H9 (cell line): ENCODE measurements at regions not wholly inside any gene's neighbourhood (a gene's known extent, or its start where the extent isn't known, plus 50 kb on each side); places are given as distances from the start of the nearest gene placed in this dataset.

Experiments used
- DNase-seq: peaks from one replicate; pipeline ENCODE4 v3.0.0-alpha.2; 2017
- H2AFZ ChIP-seq: one replicate; pipeline ENCODE4 v1.6.1; 2013; ENCODE audit warnings: mild to moderate bottlenecking, low read length, control low read depth, moderate library complexity
- H2AK5ac ChIP-seq: 2 replicates; pipeline ENCODE4 v1.6.1; 2013; ENCODE audit warnings: low read length, control low read depth, mixed read lengths; ENCODE audit not compliant: insufficient read length
- H2BK120ac ChIP-seq: one replicate; pipeline ENCODE4 v1.6.1; 2013; ENCODE audit warnings: low read depth, mild to moderate bottlenecking, low read length, control low read depth, inconsistent platforms; ENCODE audit not compliant: poor library complexity, severe bottlenecking
- H2BK12ac ChIP-seq: 2 replicates; pipeline ENCODE4 v1.6.1; 2013; ENCODE audit warnings: low read length, control low read depth, mixed read lengths, low read depth; ENCODE audit not compliant: insufficient read length
- H2BK15ac ChIP-seq: 2 replicates; pipeline ENCODE4 v1.6.1; 2013; ENCODE audit warnings: low read depth, low read length, control low read depth
- H2BK20ac ChIP-seq: one replicate; pipeline ENCODE4 v1.6.1; 2013; ENCODE audit warnings: low read depth, mild to moderate bottlenecking, low read length, control low read depth, inconsistent platforms; ENCODE audit not compliant: poor library complexity, severe bottlenecking
- H2BK5ac ChIP-seq: 2 replicates; pipeline ENCODE4 v1.6.1; 2013; ENCODE audit warnings: low read length, control low read depth, mixed read lengths; ENCODE audit not compliant: insufficient read length
- H3K14ac ChIP-seq: 2 replicates; pipeline ENCODE4 v1.6.1; 2013; ENCODE audit warnings: low read length, control low read depth; ENCODE audit not compliant: insufficient read depth
- H3K18ac ChIP-seq: 2 replicates; pipeline ENCODE4 v1.6.1; 2013; ENCODE audit warnings: low read depth, mild to moderate bottlenecking, mixed read lengths, low read length, control low read depth; ENCODE audit not compliant: insufficient read length
- H3K23ac ChIP-seq: 2 replicates; pipeline ENCODE4 v1.6.1; 2013; ENCODE audit warnings: low read length, control low read depth, mixed read lengths, low read depth; ENCODE audit not compliant: insufficient read length
- H3K23me2 ChIP-seq: 2 replicates; pipeline ENCODE4 v1.6.1; 2013; ENCODE audit warnings: low read depth, mild to moderate bottlenecking, mixed read lengths, low read length, control low read depth; ENCODE audit not compliant: insufficient read length, poor library complexity, severe bottlenecking
- H3K27ac ChIP-seq: 2 replicates; pipeline ENCODE4 v1.5.1; 2013; ENCODE audit warnings: low read length, control low read depth, mixed read lengths, low read depth; ENCODE audit not compliant: insufficient read length
- H3K27me3 ChIP-seq: 2 replicates; pipeline ENCODE4 v1.6.1; 2013; ENCODE audit warnings: low read length, control low read depth, inconsistent platforms; ENCODE audit not compliant: insufficient read depth
- H3K4ac ChIP-seq: 2 replicates; pipeline ENCODE4 v1.6.1; 2013; ENCODE audit warnings: low read depth, mild to moderate bottlenecking, control low read depth, inconsistent platforms, low read length, moderate library complexity
- H3K4me1 ChIP-seq: 2 replicates; pipeline ENCODE4 v1.6.1; 2013; ENCODE audit warnings: low read length, control low read depth, inconsistent platforms; ENCODE audit not compliant: insufficient read depth
- H3K4me2 ChIP-seq: 2 replicates; pipeline ENCODE4 v1.6.1; 2013; ENCODE audit warnings: low read length, control low read depth, mixed read lengths; ENCODE audit not compliant: insufficient read length, insufficient read depth
- H3K56ac ChIP-seq: 2 replicates; pipeline ENCODE4 v1.6.1; 2013; ENCODE audit warnings: low read depth, mild to moderate bottlenecking, mixed read lengths, low read length, control low read depth; ENCODE audit not compliant: insufficient read length
- H3K79me1 ChIP-seq: 2 replicates; pipeline ENCODE4 v1.6.1; 2013; ENCODE audit warnings: low read depth, mild to moderate bottlenecking, moderate library complexity, low read length, control low read depth, inconsistent platforms; ENCODE audit not compliant: insufficient read depth, poor library complexity, severe bottlenecking
- H3K79me2 ChIP-seq: 2 replicates; pipeline ENCODE4 v1.6.1; 2013; ENCODE audit warnings: low read length, control low read depth, inconsistent platforms; ENCODE audit not compliant: insufficient read depth
- H3K9ac ChIP-seq: 2 replicates; pipeline ENCODE4 v1.6.1; 2013; ENCODE audit warnings: low read length, control low read depth, mixed read lengths; ENCODE audit not compliant: insufficient read length; ENCODE audit errors: extremely low read depth
- H3K9me3 ChIP-seq: one replicate; pipeline ENCODE4 v1.6.1; 2013; ENCODE audit warnings: low read depth, low read length, inconsistent platforms; ENCODE audit not compliant: control insufficient read depth
- H3T11ph ChIP-seq: one replicate; pipeline ENCODE4 v1.6.1; 2013; ENCODE audit warnings: mild to moderate bottlenecking, low read length, control low read depth, inconsistent platforms
- H4K20me1 ChIP-seq: one replicate; pipeline ENCODE4 v1.6.1; 2013; ENCODE audit not compliant: control insufficient read depth, insufficient read length, insufficient read depth
- H4K5ac ChIP-seq: 2 replicates; pipeline ENCODE4 v1.6.1; 2013; ENCODE audit warnings: low read depth, mild to moderate bottlenecking, mixed read lengths, low read length, control low read depth; ENCODE audit not compliant: insufficient read length
- H4K8ac ChIP-seq: replicated peaks from 2 replicates; pipeline ENCODE4 v1.6.1; 2013; ENCODE audit warnings: low read length, control low read depth, mixed read lengths, low read depth; ENCODE audit not compliant: insufficient read length
- H4K91ac ChIP-seq: 2 replicates; pipeline ENCODE4 v1.6.1; 2013; ENCODE audit warnings: low read depth, mild to moderate bottlenecking, moderate library complexity, mixed read lengths, low read length, control low read depth; ENCODE audit not compliant: insufficient read length
- H3K27ac Mint-ChIP-seq, 3 experiments: 2 replicates in 2 of 3; 3 replicates in 1 of 3; pipeline ENCODE4 v1.8.0; 2020 to 2021; ENCODE audit warnings: mixed read lengths in 3 of 3, mild to moderate bottlenecking in 1 of 3, moderate library complexity in 1 of 3
- H3K27me3 Mint-ChIP-seq: 2 replicates; pipeline ENCODE4 v1.8.0; 2021; ENCODE audit warnings: low read depth, mild to moderate bottlenecking, moderate library complexity, mixed read lengths
- H3K36me3 Mint-ChIP-seq, 3 experiments: 2 replicates in 2 of 3; 3 replicates in 1 of 3; pipeline ENCODE4 v1.8.0; 2020 to 2021; ENCODE audit warnings: low read depth in 3 of 3, mixed read lengths in 3 of 3; ENCODE audit not compliant: insufficient read depth in 1 of 3
- H3K4me1 Mint-ChIP-seq, 2 experiments: 2 replicates each; pipeline ENCODE4 v1.8.0; 2020; ENCODE audit warnings: mixed read lengths in 2 of 2
- H3K4me3 Mint-ChIP-seq, 2 experiments: 2 replicates in 1 of 2; 3 replicates in 1 of 2; pipeline ENCODE4 v1.8.0; 2020 to 2021; ENCODE audit warnings: mild to moderate bottlenecking in 2 of 2, mixed read lengths in 2 of 2, moderate library complexity in 1 of 2
- H3K9me3 Mint-ChIP-seq, 2 experiments: 2 replicates in 1 of 2; 3 replicates in 1 of 2; pipeline ENCODE4 v1.8.0; 2020; ENCODE audit warnings: mild to moderate bottlenecking in 2 of 2, mixed read lengths in 2 of 2, moderate library complexity in 1 of 2
- WGBS: extraction: QIAGEN DNeasy Blood & Tissue Kit; methylation state at CpG from one replicate; pipeline ENCODE4 v1.1.7; 2013; ENCODE audit warnings: missing lambda C conversion rate, low lambda C conversion rate, mixed read lengths; ENCODE audit not compliant: insufficient read length; ENCODE audit errors: extremely low coverage; 5-methylcytosine and 5-hydroxymethylcytosine counted together
- TF ChIP-seq, protein P1 (sequence below): fragments of 200-600 bp; sonication (generic); conservative IDR thresholded peaks from 3 replicates; pipeline ENCODE4 v1.8.0; 2021; ENCODE audit warnings: antibody characterized with exemption, mild to moderate bottlenecking

- Histone ChIP-seq H4K20me1 (no peaks in the 10 kb centered on the region), H3K56ac (no peak overlapping the region), H4K8ac (no peak overlapping the region), H3K14ac (no peak overlapping the region), H2AFZ (no peak overlapping the region), H3K23ac (no peak overlapping the region), H3K4ac (no peak overlapping the region), H3K23me2 (no peaks in the 10 kb centered on the region), H2BK15ac (no peak overlapping the region), H3K9ac (no peak overlapping the region), H2BK120ac (no peak overlapping the region), H3K79me1 (no peaks in the 10 kb centered on the region), H3K27me3 (no peaks in the 10 kb centered on the region), H3T11ph (no peak overlapping the region), H3K4me1 (no peaks in the 10 kb centered on the region), H4K5ac (no peak overlapping the region), H2BK5ac (no peak overlapping the region), H3K18ac (no peak overlapping the region), H2BK12ac (no peak overlapping the region), H3K9me3 (peaks cover 76% of the 10 kb centered on the region), H2AK5ac (no peak overlapping the region), H4K91ac (no peak overlapping the region), H2BK20ac (no peak overlapping the region), H3K27ac (no peak overlapping the region), H3K4me2 (no peak overlapping the region), H3K79me2 (no peaks in the 10 kb centered on the region)
- peaks cover 4% of the 10 kb centered on the region for H3K27me3 Mint-ChIP-seq
- no peak overlapping the region for H3K4me3 Mint-ChIP-seq
- no peak overlapping the region for H3K27ac Mint-ChIP-seq
- H3K4me1 Mint-ChIP-seq, result no peaks in the 10 kb centered on the region
- DNase-seq, result no peak
- WGBS, result no CpG with 5 or more reads among the region's 5 CpGs
- peaks cover 1 to 25% (median 4%) of the 10 kb centered on the region in 3 experiments; a peak in 6 of 7 replicates for H3K36me3 Mint-ChIP-seq
- TF ChIP-seq, protein P1, sequence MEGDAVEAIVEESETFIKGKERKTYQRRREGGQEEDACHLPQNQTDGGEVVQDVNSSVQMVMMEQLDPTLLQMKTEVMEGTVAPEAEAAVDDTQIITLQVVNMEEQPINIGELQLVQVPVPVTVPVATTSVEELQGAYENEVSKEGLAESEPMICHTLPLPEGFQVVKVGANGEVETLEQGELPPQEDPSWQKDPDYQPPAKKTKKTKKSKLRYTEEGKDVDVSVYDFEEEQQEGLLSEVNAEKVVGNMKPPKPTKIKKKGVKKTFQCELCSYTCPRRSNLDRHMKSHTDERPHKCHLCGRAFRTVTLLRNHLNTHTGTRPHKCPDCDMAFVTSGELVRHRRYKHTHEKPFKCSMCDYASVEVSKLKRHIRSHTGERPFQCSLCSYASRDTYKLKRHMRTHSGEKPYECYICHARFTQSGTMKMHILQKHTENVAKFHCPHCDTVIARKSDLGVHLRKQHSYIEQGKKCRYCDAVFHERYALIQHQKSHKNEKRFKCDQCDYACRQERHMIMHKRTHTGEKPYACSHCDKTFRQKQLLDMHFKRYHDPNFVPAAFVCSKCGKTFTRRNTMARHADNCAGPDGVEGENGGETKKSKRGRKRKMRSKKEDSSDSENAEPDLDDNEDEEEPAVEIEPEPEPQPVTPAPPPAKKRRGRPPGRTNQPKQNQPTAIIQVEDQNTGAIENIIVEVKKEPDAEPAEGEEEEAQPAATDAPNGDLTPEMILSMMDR, result no peak
- H3K9me3 Mint-ChIP-seq, result peaks cover 28 to 74% of the 10 kb centered on the region in 2 experiments
These were observed 70.4 kb upstream of the ACTRT2 start for GRCh38 chr1:2950926-2951305.
